ENCODE measurements at regions not wholly inside any gene's neighbourhood (a gene's known extent, or its start where the extent isn't known, plus 50 kb on each side); places are given as distances from the start of the nearest gene placed in this dataset.

- TF ChIP-seq, protein P1, sequence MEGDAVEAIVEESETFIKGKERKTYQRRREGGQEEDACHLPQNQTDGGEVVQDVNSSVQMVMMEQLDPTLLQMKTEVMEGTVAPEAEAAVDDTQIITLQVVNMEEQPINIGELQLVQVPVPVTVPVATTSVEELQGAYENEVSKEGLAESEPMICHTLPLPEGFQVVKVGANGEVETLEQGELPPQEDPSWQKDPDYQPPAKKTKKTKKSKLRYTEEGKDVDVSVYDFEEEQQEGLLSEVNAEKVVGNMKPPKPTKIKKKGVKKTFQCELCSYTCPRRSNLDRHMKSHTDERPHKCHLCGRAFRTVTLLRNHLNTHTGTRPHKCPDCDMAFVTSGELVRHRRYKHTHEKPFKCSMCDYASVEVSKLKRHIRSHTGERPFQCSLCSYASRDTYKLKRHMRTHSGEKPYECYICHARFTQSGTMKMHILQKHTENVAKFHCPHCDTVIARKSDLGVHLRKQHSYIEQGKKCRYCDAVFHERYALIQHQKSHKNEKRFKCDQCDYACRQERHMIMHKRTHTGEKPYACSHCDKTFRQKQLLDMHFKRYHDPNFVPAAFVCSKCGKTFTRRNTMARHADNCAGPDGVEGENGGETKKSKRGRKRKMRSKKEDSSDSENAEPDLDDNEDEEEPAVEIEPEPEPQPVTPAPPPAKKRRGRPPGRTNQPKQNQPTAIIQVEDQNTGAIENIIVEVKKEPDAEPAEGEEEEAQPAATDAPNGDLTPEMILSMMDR (IDR thresholded peaks at IDR 0.05; ENCODE audit: control extremely low read depth, extremely low read depth): no peak
- WGBS, 2 donors: 93 to 96% methylated on average over 6 of the region's 6 CpGs
- Histone ChIP-seq H3K27ac (ENCODE audit: low read depth in 1 of 2, low read length in 1 of 2) (no peak overlapping the region), H3K4me3 (no peak overlapping the region), H3K27me3 (ENCODE audit: control insufficient read depth in 3 of 3, insufficient read depth in 3 of 3, low read length in 2 of 3) (no peaks in the 10 kb centered on the region), H3K36me3 (ENCODE audit: control insufficient read depth in 4 of 4, insufficient read depth in 4 of 4, low read length in 4 of 4) (no peaks in the 10 kb centered on the region), H3K9ac (ENCODE audit: insufficient read depth in 1 of 2, low read length in 2 of 2) (no peak overlapping the region), H3K4me1 (ENCODE audit: control insufficient read depth in 5 of 5, insufficient read depth in 5 of 5, low read length in 5 of 5) (no peaks in the 10 kb centered on the region), H3K9me3 (ENCODE audit: control insufficient read depth in 4 of 4, insufficient read depth in 3 of 4, low read length in 3 of 4) (no peaks in the 10 kb centered on the region)
- DNase-seq (no peak), ATAC-seq (ENCODE audit: insufficient read depth, low FRiP score) (no peak)
Measured at GRCh38 chr10:118112543-118113125, 65.9 kb upstream of the RAB11FIP2 start.

GRCh38 chr10:118110750-118111149, 64.0 kb upstream of the RAB11FIP2 start:
- TF ChIP-seq, protein P1 (IDR thresholded peaks at IDR 0.05; ENCODE audit: control extremely low read depth, extremely low read depth): no peak
- H3K9me3 ChIP-seq (ENCODE audit: control insufficient read depth in 4 of 4, insufficient read depth in 3 of 4, low read length in 3 of 4): no peaks in the 10 kb centered on the region
- H3K4me3 ChIP-seq: no peak overlapping the region
- H3K36me3 ChIP-seq (ENCODE audit: control insufficient read depth in 4 of 4, insufficient read depth in 4 of 4, low read length in 4 of 4): no peaks in the 10 kb centered on the region
- H3K27me3 ChIP-seq (ENCODE audit: control insufficient read depth in 3 of 3, insufficient read depth in 3 of 3, low read length in 2 of 3): no peaks in the 10 kb centered on the region
- H3K4me1 ChIP-seq (ENCODE audit: control insufficient read depth in 5 of 5, insufficient read depth in 5 of 5, low read length in 5 of 5): no peaks in the 10 kb centered on the region
- WGBS, 2 donors: 75 to 83% methylated on average over 1 of the region's 1 CpG
- no peak for ATAC-seq (ENCODE audit: insufficient read depth, low FRiP score)
- H3K27ac ChIP-seq (ENCODE audit: low read depth in 1 of 2, low read length in 1 of 2): no peak overlapping the region
- no peak overlapping the region for H3K9ac ChIP-seq (ENCODE audit: insufficient read depth in 1 of 2, low read length in 2 of 2)
- no peak for DNase-seq

DNA sequence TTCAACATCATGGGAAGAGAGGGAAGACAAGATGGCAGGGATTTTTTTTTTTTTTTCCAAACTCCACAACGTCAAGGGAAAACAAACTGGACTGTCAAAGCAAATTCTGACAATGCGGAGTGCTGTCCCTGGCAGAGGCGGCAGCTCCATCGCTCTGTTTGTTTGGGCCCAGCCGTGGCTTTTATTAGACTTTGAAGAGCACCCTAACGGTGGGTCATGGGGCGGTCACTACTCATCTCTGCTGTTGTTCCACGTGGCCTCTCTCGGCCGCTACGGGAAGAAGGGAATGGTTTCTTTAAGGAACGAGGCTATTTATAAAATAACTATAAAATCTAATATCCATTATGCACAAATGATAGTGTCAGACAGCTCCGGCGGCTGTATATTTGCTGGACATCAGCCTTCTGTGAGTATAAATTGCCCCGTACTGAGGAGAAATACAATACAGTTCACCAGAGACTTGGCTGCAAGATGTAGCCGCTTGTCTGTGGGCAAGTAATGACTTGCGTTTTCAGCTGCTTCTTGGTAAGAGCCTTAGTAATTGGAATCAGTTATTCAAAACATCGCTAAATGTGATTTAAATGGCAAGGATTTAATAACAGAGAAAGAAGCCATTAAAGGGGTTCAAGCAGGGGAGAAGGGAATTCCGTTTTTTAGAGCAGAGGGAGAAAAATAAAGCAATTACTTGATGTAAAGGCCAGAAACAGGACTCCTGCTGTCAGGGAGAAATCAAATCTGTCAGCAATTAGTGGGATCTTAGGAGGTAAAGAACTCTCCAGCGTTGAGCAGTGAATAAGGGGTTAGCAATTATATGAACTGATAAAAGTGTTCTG, 61.7 kb upstream of the RAB11FIP2 start:
- no peaks in the 10 kb centered on the region for H3K4me1 ChIP-seq (ENCODE audit: control insufficient read depth in 5 of 5, insufficient read depth in 5 of 5, low read length in 5 of 5)
- no peak overlapping the region for H3K4me3 ChIP-seq
- ATAC-seq (ENCODE audit: insufficient read depth, low FRiP score) (no peak), DNase-seq (no peak)
- no peak overlapping the region for H3K27ac ChIP-seq (ENCODE audit: low read depth in 1 of 2, low read length in 1 of 2)
- H3K36me3 ChIP-seq (ENCODE audit: control insufficient read depth in 4 of 4, insufficient read depth in 4 of 4, low read length in 4 of 4): no peaks in the 10 kb centered on the region
- H3K9ac ChIP-seq (ENCODE audit: insufficient read depth in 1 of 2, low read length in 2 of 2): no peak overlapping the region
- no peaks in the 10 kb centered on the region for H3K9me3 ChIP-seq (ENCODE audit: control insufficient read depth in 4 of 4, insufficient read depth in 3 of 4, low read length in 3 of 4)
- 82 to 87% methylated on average over 20 of the region's 20 CpGs for WGBS, 2 donors
- H3K27me3 ChIP-seq (ENCODE audit: control insufficient read depth in 3 of 3, insufficient read depth in 3 of 3, low read length in 2 of 3): no peaks in the 10 kb centered on the region
- TF ChIP-seq, protein P1 (IDR thresholded peaks at IDR 0.05; ENCODE audit: control extremely low read depth, extremely low read depth): no peak

All from lung (tissue), 11 donors.